Kidney epithelial cell (primary cell): ENCODE measurements at regions not wholly inside any gene's neighbourhood (a gene's known extent, or its start where the extent isn't known, plus 50 kb on each side); places are given as distances from the start of the nearest gene placed in this dataset.

Source experiments
- DNase-seq: peaks from one replicate; pipeline ENCODE4 v3.0.0-alpha.2; 2010; ENCODE audit warnings: low read depth
- H3K27me3 ChIP-seq: 2 replicates; pipeline ENCODE4 v1.6.0; 2011; ENCODE audit warnings: low read length; ENCODE audit not compliant: control insufficient read depth, insufficient read depth
- H3K36me3 ChIP-seq: 2 replicates; pipeline ENCODE4 v1.5.1; 2011; ENCODE audit warnings: low read length; ENCODE audit not compliant: control insufficient read depth, insufficient read depth
- H3K4me3 ChIP-seq: 2 replicates; pipeline ENCODE4 v1.5.1; 2011; ENCODE audit warnings: low read depth, mild to moderate bottlenecking, control low read depth, low read length
- TF ChIP-seq, protein P1 (sequence below): IDR thresholded peaks from 2 replicates; pipeline ENCODE4 v1.5.1; 2011; ENCODE audit warnings: mild to moderate bottlenecking, moderate library complexity, low read length, control low read depth, inconsistent platforms; ENCODE audit not compliant: insufficient read depth, poor library complexity, severe bottlenecking

DNA sequence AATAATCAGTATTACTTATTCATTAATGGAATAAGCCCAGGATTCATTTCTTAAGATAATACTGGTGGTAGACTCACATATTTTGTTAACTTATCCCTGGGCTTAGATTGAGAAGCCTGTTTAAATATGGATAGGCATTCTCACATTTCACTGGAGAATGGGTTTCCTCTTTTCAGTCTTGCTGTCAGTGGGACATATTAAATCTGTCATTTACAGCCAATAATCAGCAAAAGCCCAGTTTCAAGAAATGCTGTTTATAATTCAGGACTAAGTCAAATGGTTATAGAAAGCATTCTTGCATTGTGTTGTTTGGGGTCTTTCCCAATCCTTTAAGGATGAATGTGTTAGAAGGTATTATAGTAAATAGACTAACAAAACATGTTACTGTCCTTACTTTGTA is 143.7 kb upstream of the NAALADL2 start:
- no peak for DNase-seq
- Histone ChIP-seq H3K27me3 (no peaks in the 10 kb centered on the region), H3K36me3 (no peaks in the 10 kb centered on the region), H3K4me3 (no peak overlapping the region)
- TF ChIP-seq, protein P1, sequence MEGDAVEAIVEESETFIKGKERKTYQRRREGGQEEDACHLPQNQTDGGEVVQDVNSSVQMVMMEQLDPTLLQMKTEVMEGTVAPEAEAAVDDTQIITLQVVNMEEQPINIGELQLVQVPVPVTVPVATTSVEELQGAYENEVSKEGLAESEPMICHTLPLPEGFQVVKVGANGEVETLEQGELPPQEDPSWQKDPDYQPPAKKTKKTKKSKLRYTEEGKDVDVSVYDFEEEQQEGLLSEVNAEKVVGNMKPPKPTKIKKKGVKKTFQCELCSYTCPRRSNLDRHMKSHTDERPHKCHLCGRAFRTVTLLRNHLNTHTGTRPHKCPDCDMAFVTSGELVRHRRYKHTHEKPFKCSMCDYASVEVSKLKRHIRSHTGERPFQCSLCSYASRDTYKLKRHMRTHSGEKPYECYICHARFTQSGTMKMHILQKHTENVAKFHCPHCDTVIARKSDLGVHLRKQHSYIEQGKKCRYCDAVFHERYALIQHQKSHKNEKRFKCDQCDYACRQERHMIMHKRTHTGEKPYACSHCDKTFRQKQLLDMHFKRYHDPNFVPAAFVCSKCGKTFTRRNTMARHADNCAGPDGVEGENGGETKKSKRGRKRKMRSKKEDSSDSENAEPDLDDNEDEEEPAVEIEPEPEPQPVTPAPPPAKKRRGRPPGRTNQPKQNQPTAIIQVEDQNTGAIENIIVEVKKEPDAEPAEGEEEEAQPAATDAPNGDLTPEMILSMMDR = no peak

- TF ChIP-seq, protein P1 = no peak
- DNase-seq = no peak
- no peaks in the 10 kb centered on the region for H3K27me3 ChIP-seq
These were observed 142.1 kb upstream of the NAALADL2 start for GRCh38 chr3:174716956-174717505.

GRCh38 chr3:174720717-174721116 is 138.4 kb upstream of the NAALADL2 start:
- H3K27me3 ChIP-seq = no peaks in the 10 kb centered on the region
- no peak for DNase-seq
- TF ChIP-seq, protein P1 = no peak
- H3K36me3 ChIP-seq = no peaks in the 10 kb centered on the region
- H3K4me3 ChIP-seq = no peak overlapping the region

More at GRCh38 chr3:174716956-174717505, 142.1 kb upstream of the NAALADL2 start:
- no peaks in the 10 kb centered on the region for H3K36me3 ChIP-seq
- H3K4me3 ChIP-seq = no peak overlapping the region

DNA sequence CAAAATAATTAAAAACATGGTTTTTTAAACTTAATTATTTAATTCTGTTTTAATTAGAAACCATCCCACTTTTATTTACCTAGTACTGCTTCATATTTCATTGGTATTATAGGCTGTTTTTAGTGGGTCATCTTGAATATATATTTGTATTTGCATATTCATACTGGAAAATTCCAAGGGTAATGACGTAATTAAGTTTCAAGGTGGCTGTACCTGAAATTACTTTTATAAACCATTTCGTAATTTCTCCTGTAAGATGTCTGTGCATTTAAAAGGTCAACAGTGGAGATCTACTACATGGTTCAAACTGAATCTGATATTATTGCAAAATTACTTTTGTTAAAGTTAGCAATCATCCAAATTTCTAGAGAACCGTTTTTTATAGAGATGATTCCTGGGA is 133.8 kb upstream of the NAALADL2 start:
- TF ChIP-seq, protein P1 = no peak
- DNase-seq = no peak
- H3K27me3 ChIP-seq = no peaks in the 10 kb centered on the region
- no peaks in the 10 kb centered on the region for H3K36me3 ChIP-seq
- no peak overlapping the region for H3K4me3 ChIP-seq

DNA sequence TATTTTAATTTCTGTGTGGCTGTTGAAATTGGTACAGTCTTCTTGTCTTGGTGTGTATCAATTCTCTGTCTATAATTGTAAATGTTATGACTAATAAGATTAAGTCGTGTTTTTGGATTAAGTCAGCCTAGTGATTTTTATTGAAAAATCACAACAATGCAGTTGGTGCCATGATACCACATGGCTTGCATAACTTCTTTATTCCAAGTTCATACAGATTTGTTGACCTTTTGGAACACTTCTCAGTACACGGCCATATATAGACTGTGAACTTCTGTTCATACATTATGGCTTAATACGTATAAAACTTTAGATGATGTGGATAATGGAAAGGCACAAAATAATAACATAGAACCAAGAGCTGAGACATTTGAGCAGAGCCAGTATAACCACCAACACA is 121.2 kb upstream of the NAALADL2 start:
- H3K4me3 ChIP-seq = no peak overlapping the region
- H3K27me3 ChIP-seq = no peaks in the 10 kb centered on the region
- no peaks in the 10 kb centered on the region for H3K36me3 ChIP-seq
- DNase-seq = no peak
- TF ChIP-seq, protein P1 = no peak

DNA sequence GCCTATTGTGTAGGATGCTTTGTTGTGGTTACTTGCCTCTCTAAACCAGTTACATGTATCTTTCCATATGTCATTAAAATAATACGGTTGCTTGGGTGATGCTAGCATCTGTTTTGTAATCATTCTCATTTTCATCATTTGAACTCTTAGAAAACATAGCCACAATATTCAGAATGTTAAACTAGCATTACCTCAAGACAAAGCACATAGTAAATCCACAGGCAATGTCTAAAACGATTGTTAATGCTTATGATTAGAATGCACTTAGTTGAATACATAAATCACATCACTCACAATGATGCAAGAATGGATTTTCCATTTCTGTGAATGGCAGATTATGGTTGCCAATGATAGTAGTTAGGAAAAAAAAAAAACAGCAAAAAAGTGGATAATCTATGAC is 110.0 kb upstream of the NAALADL2 start:
- no peaks in the 10 kb centered on the region for H3K36me3 ChIP-seq
- TF ChIP-seq, protein P1 = no peak
- DNase-seq = no peak

More for the DNA sequence above, 110.0 kb upstream of the NAALADL2 start:
- Histone ChIP-seq H3K27me3 (no peaks in the 10 kb centered on the region), H3K4me3 (no peak overlapping the region)
